GM13976 (cell line): ENCODE measurements at regions not wholly inside any gene's neighbourhood (a gene's known extent, or its start where the extent isn't known, plus 50 kb on each side); places are given as distances from the start of the nearest gene placed in this dataset.

Experiments used
- DNase-seq: peaks from one replicate; pipeline ENCODE4 v3.0.0; 2012; ENCODE audit warnings: low spot score
- CTCF ChIP-seq: IDR thresholded peaks from 2 replicates; pipeline ENCODE4 v1.5.1; 2012; ENCODE audit warnings: borderline replicate concordance, mild to moderate bottlenecking; ENCODE audit not compliant: insufficient read depth; ENCODE audit errors: extremely low read depth, missing control alignments, control extremely low read depth
- in situ Hi-C: fragments of 300-500 bp; cut with MboI; formaldehyde crosslinking; loops from one replicate; pipeline ENCODE4 v1.12.0; 2022; ENCODE audit warnings: low sequenced_read_pairs, mixed read lengths, inconsistent platforms; ENCODE audit not compliant: unreplicated experiment

GRCh38 chr13:31515427-31515826 is 223.9 kb upstream of the RXFP2 start:
- in situ Hi-C loops = no loop called here
- TF ChIP-seq CTCF = no peak
- no peak for DNase-seq

GRCh38 chr13:31517599-31517998 is 221.7 kb upstream of the RXFP2 start:
- no peak for DNase-seq
- in situ Hi-C loops = no loop called here
- no peak for TF ChIP-seq CTCF

GRCh38 chr13:31518645-31519044 is 220.7 kb upstream of the RXFP2 start:
- no peak for DNase-seq
- in situ Hi-C loops = no loop called here
- no peak for TF ChIP-seq CTCF

- no peak for TF ChIP-seq CTCF
- DNase-seq = no peak
- in situ Hi-C loops = no loop called here
Measured at GRCh38 chr13:31521435-31521834, 217.9 kb upstream of the RXFP2 start.

- in situ Hi-C loops = no loop called here
- DNase-seq = no peak
- TF ChIP-seq CTCF = no peak
Measured at GRCh38 chr13:31522396-31522795, 216.9 kb upstream of the RXFP2 start.

- in situ Hi-C loops = no loop called here
- no peak for TF ChIP-seq CTCF
- DNase-seq = no peak
Measured at GRCh38 chr13:31528176-31528575, 211.2 kb upstream of the RXFP2 start.

- in situ Hi-C loops = no loop called here
- no peak for DNase-seq
- TF ChIP-seq CTCF = no peak
Measured at GRCh38 chr13:31528758-31529157, 210.6 kb upstream of the RXFP2 start.
